Adrenal gland (tissue), 9 donors: ENCODE measurements at regions not wholly inside any gene's neighbourhood (a gene's known extent, or its start where the extent isn't known, plus 50 kb on each side); places are given as distances from the start of the nearest gene placed in this dataset.

Experiments used
- DNase-seq, 7 donors: peaks; one replicate each; pipeline ENCODE4 v3.0.0-alpha.2; 2019 to 2020
- H3K27ac ChIP-seq, 5 donors: fragments of 200-600 bp; sonication (generic) in 4 of 5; 1 replicate in 3 of 5; 2 replicates in 2 of 5; pipeline versions ENCODE4 v1.5.1 to v1.8.0; 2016 to 2020; ENCODE audit warnings: mild to moderate bottlenecking in 1 of 5
- H3K27me3 ChIP-seq: fragments of 200-600 bp; 2 replicates; pipeline ENCODE4 v1.8.0; 2021
- H3K36me3 ChIP-seq, 2 donors: fragments of 200-600 bp; replicated peaks in 1 of 2; 1 replicate in 1 of 2; 2 replicates in 1 of 2; pipeline versions ENCODE4 v1.5.1 to v1.8.0; 2018 to 2022
- H3K4me1 ChIP-seq, 2 donors: fragments of 200-600 bp; replicated peaks in 1 of 2; 1 replicate in 1 of 2; 2 replicates in 1 of 2; pipeline versions ENCODE4 v1.5.1 to v1.8.0; 2018 to 2021
- H3K4me3 ChIP-seq, 4 donors: fragments of 200-600 bp; sonication (generic) in 3 of 4; one replicate each; pipeline ENCODE4 v1.5.1; 2016 to 2018
- H3K9me3 ChIP-seq, 3 donors: fragments of 200-600 bp; sonication (generic) in 1 of 3; replicated peaks in 1 of 3; 1 replicate in 2 of 3; 2 replicates in 1 of 3; pipeline versions ENCODE4 v1.5.1 to v1.8.0; 2016 to 2021
- POLR2A ChIP-seq, 2 donors: fragments of 450-650 bp; IDR thresholded peaks; one replicate each; pipeline ENCODE4 v1.6.1; 2017; ENCODE audit warnings: antibody characterized with exemption in 2 of 2, mild to moderate bottlenecking in 2 of 2, moderate library complexity in 1 of 2
- WGBS, 4 donors: extraction: QIAGEN DNeasy Blood & Tissue Kit in 2 of 4; methylation state at CpG; one replicate each; pipeline versions ENCODE4 v1.1.5 to v1.1.7; 2013 to 2017; 5-methylcytosine and 5-hydroxymethylcytosine counted together
- intact Hi-C, 2 donors: fragments of 100-400 bp; cut with DNase I; formaldehyde crosslinking; loops; one replicate each; pipeline versions ENCODE4 v1.14.1 to v1.15.0; 2022 to 2023
- TF ChIP-seq, protein P1 (sequence below), 6 experiments: fragments of 450-650 bp in 4 of 6; fragments of 200-600 bp in 2 of 6; sonication (generic) in 1 of 6; IDR thresholded peaks; 1 replicate in 5 of 6; 2 replicates in 1 of 6; pipeline versions ENCODE4 v1.5.1 to v1.8.0; 2016 to 2021; ENCODE audit warnings: antibody characterized with exemption in 6 of 6, mild to moderate bottlenecking in 2 of 6, moderate library complexity in 1 of 6
- donor health status: healthy with polysubstance abuse.
- donor health status: Bipolar disorder and iron deficiency.
- donor health status: DM: yes; HTN: yes; CAD: no.
- donor health status: DM: no; HTN: no; CAD: no.
- donor health status: DM: no; HTN: no; CAD: no.

- TF ChIP-seq, protein P1, sequence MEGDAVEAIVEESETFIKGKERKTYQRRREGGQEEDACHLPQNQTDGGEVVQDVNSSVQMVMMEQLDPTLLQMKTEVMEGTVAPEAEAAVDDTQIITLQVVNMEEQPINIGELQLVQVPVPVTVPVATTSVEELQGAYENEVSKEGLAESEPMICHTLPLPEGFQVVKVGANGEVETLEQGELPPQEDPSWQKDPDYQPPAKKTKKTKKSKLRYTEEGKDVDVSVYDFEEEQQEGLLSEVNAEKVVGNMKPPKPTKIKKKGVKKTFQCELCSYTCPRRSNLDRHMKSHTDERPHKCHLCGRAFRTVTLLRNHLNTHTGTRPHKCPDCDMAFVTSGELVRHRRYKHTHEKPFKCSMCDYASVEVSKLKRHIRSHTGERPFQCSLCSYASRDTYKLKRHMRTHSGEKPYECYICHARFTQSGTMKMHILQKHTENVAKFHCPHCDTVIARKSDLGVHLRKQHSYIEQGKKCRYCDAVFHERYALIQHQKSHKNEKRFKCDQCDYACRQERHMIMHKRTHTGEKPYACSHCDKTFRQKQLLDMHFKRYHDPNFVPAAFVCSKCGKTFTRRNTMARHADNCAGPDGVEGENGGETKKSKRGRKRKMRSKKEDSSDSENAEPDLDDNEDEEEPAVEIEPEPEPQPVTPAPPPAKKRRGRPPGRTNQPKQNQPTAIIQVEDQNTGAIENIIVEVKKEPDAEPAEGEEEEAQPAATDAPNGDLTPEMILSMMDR (IDR thresholded peaks at IDR 0.05) = no peak
- TF ChIP-seq POLR2A (IDR thresholded peaks at IDR 0.05) = no peak
- Histone ChIP-seq H3K27ac (no peak overlapping the region), H3K36me3 (no peaks in the 10 kb centered on the region), H3K9me3 (no peaks in the 10 kb centered on the region), H3K4me3 (no peak overlapping the region), H3K4me1 (no peaks in the 10 kb centered on the region), H3K27me3 (no peaks in the 10 kb centered on the region)
- intact Hi-C loops = no loop called here
- DNase-seq = no peak
Observed at GRCh38 chr12:115482943-115483342, 794.5 kb downstream of the MED13L start.

DNA sequence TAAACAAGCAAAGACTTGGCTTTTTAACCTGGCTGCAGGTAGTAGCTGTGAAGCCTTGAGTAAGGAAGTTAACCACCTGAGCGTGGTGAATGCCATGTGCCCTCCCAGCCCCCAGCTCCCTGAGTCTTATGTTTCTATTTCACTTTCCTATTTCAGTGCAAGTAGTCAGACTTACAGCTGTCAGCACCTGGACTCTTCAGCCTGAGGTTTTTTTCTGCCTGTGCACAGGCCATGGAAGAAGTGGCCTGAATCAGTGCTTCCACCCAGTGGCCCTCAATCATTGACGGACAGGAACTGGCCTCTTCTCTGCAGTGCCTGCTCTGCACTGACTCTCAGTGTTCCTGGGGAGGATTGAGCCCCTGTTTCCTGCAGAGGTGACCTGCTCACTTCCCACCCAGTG lies 796.4 kb downstream of the MED13L start:
- no peak for TF ChIP-seq POLR2A (IDR thresholded peaks at IDR 0.05)
- TF ChIP-seq, protein P1 (IDR thresholded peaks at IDR 0.05) = no peak
- intact Hi-C loops = no loop called here
- Histone ChIP-seq H3K4me1 (no peaks in the 10 kb centered on the region), H3K36me3 (no peaks in the 10 kb centered on the region), H3K27ac (no peak overlapping the region), H3K9me3 (no peaks in the 10 kb centered on the region), H3K27me3 (no peaks in the 10 kb centered on the region), H3K4me3 (no peak overlapping the region)
- DNase-seq = no peak
- 86 to 96% (median 89%) methylated on average over 1 to 2 of the region's 2 CpGs for WGBS, 4 donors

- H3K36me3 ChIP-seq = no peaks in the 10 kb centered on the region
- intact Hi-C loops = no loop called here
- H3K4me3 ChIP-seq = no peak overlapping the region
- no peak overlapping the region for H3K27ac ChIP-seq
- TF ChIP-seq, protein P1 (IDR thresholded peaks at IDR 0.05) = no peak
- no peak for TF ChIP-seq POLR2A (IDR thresholded peaks at IDR 0.05)
- H3K9me3 ChIP-seq = no peaks in the 10 kb centered on the region
- H3K27me3 ChIP-seq = no peaks in the 10 kb centered on the region
- DNase-seq = no peak
- WGBS, 4 donors = 62 to 67% (median 66%) methylated on average over 2 of the region's 2 CpGs
- H3K4me1 ChIP-seq = no peaks in the 10 kb centered on the region
Observed at GRCh38 chr12:115478505-115478904, 794.5 kb upstream of the TBX3 start.

- Histone ChIP-seq H3K4me3 (no peak overlapping the region), H3K4me1 (no peaks in the 10 kb centered on the region), H3K9me3 (no peaks in the 10 kb centered on the region), H3K27ac (no peak overlapping the region), H3K27me3 (no peaks in the 10 kb centered on the region), H3K36me3 (no peaks in the 10 kb centered on the region)
- TF ChIP-seq, protein P1 (IDR thresholded peaks at IDR 0.05) = no peak
- no peak for TF ChIP-seq POLR2A (IDR thresholded peaks at IDR 0.05)
- WGBS, 4 donors = 86 to 91% (median 89%) methylated on average over 14 of the region's 14 CpGs
- intact Hi-C loops = no loop called here
- DNase-seq = no peak
Observed at GRCh38 chr12:115474539-115475353, 790.8 kb upstream of the TBX3 start.
